GM12864 (cell line): ENCODE measurements at regions not wholly inside any gene's neighbourhood (a gene's known extent, or its start where the extent isn't known, plus 50 kb on each side); places are given as distances from the start of the nearest gene placed in this dataset.
"Not testable (repeated sequence)": the region's sequence is repeated elsewhere in the genome, so short reads cannot be mapped to it uniquely, and the experiment has no call there.

Source experiments
- DNase-seq: peaks from one replicate; pipeline ENCODE4 v3.0.0-alpha.2; 2011; ENCODE audit warnings: low read depth
- H3K4me3 ChIP-seq: 2 replicates; pipeline ENCODE4 v1.5.1; 2011; ENCODE audit warnings: mild to moderate bottlenecking, low read depth, low read length, control low read depth
- TF ChIP-seq, protein P1 (sequence below): IDR thresholded peaks from 2 replicates; pipeline ENCODE4 v1.5.1; 2011; ENCODE audit warnings: low read depth, mild to moderate bottlenecking, moderate library complexity, low read length, control low read depth, inconsistent platforms; ENCODE audit errors: missing control alignments

DNA sequence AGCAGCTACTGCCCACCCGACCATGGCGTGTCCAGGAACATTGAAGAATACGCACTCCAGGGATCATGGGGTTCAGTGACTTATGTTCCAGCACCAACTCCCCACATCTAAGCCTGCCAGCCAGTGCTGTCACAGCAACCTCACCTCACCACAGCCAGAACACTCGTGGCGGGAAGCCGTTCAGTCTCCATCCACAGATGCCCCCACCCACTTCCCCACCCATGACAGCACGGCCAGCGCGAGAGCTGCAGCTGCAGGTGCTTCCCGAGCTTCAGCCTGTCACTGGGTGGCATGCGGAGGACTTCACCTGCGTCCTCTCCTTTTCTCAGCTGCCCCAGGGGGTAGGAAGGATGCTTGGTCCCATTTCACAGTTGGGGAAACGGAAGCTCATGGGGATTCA is 50.3 kb downstream of the RBFOX3 start:
- TF ChIP-seq, protein P1, sequence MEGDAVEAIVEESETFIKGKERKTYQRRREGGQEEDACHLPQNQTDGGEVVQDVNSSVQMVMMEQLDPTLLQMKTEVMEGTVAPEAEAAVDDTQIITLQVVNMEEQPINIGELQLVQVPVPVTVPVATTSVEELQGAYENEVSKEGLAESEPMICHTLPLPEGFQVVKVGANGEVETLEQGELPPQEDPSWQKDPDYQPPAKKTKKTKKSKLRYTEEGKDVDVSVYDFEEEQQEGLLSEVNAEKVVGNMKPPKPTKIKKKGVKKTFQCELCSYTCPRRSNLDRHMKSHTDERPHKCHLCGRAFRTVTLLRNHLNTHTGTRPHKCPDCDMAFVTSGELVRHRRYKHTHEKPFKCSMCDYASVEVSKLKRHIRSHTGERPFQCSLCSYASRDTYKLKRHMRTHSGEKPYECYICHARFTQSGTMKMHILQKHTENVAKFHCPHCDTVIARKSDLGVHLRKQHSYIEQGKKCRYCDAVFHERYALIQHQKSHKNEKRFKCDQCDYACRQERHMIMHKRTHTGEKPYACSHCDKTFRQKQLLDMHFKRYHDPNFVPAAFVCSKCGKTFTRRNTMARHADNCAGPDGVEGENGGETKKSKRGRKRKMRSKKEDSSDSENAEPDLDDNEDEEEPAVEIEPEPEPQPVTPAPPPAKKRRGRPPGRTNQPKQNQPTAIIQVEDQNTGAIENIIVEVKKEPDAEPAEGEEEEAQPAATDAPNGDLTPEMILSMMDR: no peak
- no peak overlapping the region for H3K4me3 ChIP-seq
- no peak for DNase-seq

DNA sequence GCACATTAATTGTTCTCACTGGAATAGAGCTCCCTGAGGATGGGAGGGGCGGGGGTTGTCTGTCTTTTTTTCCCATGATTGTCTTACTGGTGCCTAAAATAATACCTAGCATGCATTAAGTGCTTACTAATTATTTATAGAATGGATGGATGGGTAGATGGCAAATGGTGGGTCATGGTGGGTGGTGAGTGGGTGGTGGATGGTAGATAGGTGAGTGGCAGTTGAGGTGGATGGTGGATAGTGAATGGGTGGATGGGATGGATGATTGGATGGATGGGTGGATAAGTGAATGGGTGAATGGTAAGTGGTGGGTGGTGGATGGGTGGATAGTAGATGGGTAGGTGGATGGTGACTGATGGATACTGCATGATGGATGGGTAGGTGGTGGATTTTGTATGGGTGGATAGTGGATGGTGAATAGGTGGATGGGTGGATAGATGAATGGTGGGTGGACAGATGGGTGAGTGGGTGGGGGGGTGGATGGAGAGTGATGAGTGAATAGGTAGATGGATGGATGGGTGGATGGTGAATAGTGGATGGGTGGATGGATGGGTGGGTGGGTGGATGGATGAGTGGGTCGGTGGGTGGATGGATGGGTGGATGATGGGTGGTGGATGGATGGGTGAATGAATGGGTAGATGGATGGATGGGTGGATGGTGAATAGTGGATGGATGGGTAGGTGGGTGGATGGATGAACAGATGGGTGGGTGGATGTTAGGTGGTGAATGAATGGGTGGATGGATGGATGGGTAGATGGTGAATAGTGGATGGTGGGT is 51.6 kb downstream of the RBFOX3 start:
- TF ChIP-seq, protein P1: no peak
- no peak for DNase-seq
- H3K4me3 ChIP-seq: no peak overlapping the region

DNA sequence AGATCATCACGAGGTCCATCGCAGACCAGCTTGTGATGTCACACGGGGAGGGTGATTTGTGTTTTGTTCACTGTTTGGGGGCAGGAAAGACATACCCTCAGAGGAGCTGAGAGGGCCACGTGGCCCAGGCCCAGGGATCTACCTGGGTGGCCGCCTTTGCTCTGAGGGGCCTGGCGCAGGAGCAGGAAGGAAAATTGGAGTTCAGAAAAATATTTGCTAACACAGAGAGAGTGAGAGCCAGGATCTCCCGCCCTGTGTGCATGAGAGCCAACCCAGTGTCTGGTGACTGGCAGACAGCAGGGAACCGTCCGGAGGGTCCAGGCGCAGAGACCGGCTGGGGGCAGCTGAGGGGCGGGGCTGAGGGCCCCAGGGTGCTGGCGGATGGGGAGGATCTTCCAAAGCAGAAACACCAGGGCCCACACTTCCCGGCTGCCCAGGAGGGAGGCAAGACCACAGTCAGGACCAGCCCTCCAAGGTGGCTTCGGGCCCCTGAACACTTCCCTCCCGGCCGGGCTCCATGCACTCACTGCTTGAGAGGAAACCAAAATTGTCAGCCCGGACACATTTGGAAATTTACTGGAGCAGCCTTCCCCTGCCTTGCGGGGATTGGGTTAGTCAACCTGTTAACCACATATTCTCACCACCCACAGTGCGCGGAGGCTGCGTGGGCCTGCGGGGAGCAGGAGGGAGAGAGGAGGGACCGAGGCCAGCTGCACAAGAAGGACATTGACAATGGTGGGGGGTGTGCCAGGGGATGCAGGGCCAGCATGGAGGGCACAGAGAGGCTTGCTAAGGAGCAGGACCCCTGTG is 52.6 kb downstream of the RBFOX3 start:
- H3K4me3 ChIP-seq: no peak overlapping the region
- no peak for DNase-seq
- TF ChIP-seq, protein P1: no peak

DNA sequence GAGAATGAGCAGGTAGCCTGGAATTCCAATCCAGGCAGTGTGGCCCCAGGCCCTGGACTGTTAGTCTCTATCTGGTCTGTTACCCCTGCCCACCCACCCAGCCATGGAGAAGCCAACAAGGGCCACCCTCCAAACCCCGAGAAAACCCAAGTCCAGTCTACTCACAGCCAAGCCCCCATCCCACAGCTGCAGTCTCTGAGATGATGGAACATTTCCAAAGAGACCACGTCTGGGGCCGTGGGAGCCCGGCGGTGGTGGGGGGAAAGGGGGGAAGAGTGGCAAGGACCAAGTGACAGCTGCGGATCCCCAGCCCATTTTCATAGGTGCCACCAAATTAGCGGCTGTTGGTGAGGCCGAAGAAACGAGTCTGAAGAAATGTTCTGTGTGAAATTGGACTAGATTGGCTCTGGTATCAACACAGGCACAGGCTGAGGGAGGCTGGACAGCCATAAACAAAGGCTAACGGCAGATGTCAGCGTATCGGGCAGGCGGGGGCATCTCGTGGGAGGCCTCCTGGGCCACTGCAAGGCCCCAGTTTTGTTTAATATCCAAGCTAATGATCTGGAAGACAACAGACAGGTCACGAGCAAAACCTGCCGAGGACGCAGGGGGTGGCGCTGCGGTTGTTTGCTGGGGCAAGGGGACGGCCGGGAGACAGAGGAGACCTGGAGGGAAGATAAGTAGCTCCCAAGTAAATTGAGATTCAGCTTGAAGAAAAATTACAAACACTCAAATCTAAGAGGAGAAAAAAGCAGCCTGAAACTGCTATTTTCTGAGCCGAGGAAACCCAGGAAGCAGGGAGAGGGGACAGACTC is 53.4 kb downstream of the RBFOX3 start:
- DNase-seq: no peak
- TF ChIP-seq, protein P1: no peak
- no peak overlapping the region for H3K4me3 ChIP-seq

DNA sequence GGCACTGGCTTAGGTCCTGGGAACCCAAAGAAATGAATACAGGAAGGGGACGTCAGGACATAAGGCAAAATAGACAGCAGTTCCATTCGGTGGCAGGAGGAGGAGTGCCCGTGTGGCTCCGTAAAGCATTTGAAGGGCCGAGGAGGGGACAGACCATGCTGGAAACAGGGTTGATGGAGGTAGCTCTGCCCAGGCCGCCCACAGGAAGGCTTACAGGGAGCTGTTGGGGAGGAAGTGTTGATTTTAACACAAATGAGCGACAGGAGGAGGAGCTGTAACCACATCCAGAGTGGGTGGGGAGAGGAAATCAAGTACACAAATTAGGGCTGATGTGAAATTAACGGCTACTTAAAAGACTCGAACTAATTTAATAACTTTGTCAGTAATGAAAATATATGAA is 54.6 kb downstream of the RBFOX3 start:
- H3K4me3 ChIP-seq: no peak overlapping the region
- TF ChIP-seq, protein P1: no peak
- no peak for DNase-seq

DNA sequence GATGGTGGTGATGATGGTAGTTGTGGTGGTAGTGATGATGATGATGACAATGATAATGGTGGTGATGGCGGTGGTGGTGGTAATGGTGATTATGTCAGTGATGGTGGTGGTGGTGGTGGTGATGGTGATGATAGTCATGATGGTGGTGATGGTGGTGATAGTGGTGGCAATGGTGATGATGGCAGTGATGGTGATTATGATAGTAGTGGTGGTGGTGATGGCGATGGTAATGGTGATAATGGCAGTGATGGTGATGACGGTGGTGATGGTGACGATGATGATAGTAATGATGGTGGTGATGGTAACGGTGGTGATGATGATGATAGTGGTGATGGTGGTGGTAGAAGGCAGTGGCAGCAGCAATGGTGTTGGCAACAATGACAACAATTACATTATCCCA is 55.3 kb downstream of the RBFOX3 start:
- TF ChIP-seq, protein P1: no peak
- no peak overlapping the region for H3K4me3 ChIP-seq
- DNase-seq: no peak

DNA sequence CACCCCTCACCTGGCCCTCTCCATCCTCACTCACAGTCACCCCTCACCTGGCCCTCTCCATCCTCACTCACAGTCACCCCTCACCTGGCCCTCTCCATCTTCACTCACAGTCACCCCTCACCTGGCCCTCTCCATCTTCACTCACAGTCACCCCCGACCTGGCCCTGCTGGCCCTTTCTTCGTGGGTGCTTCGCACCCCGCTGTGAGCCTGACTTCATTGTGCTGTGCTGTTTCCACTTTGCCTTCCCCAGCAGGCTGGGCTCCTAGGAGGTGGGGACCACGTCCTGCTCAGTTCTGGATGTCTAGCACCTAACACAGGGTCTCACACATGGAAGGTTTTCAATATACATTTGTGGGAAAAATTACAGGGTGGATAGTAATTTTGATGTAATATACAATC is 56.5 kb downstream of the RBFOX3 start:
- not testable (repeated sequence) for H3K4me3 ChIP-seq

More for the DNA sequence above, 56.5 kb downstream of the RBFOX3 start:
- DNase-seq: not testable (repeated sequence)
